GM10248 (cell line): ENCODE measurements at regions not wholly inside any gene's neighbourhood (a gene's known extent, or its start where the extent isn't known, plus 50 kb on each side); places are given as distances from the start of the nearest gene placed in this dataset.
"Not testable (repeated sequence)": the region's sequence is repeated elsewhere in the genome, so short reads cannot be mapped to it uniquely, and the experiment has no call there.

ENCODE experiments used
- CTCF ChIA-PET: fragments of 300-600 bp; sonication (Branson Sonifier 250); formaldehyde crosslinking; extraction: SDS; loops from one replicate; lab custom pipeline; 2021; ENCODE audit warnings: antibody characterized with exemption; lab: Yijun Ruan, JAX
- POLR2A ChIA-PET: fragments of 350-650 bp; sonication (Branson Sonifier 250); formaldehyde crosslinking; extraction: SDS; loops from one replicate; lab custom pipeline; 2020; ENCODE audit warnings: antibody characterized with exemption; lab: Yijun Ruan, JAX
- DNase-seq: peaks from one replicate; pipeline ENCODE4 v3.0.0; 2012; ENCODE audit errors: extremely low spot score
- CTCF ChIP-seq: IDR thresholded peaks from 2 replicates; pipeline ENCODE4 v1.5.1; 2012; ENCODE audit warnings: mild to moderate bottlenecking, low read depth; ENCODE audit errors: extremely low read depth, missing control alignments, control extremely low read depth

GRCh38 chr9:82911996-82912395, 150.9 kb downstream of the RASEF start:
- CTCF ChIA-PET = no interaction called here

DNA sequence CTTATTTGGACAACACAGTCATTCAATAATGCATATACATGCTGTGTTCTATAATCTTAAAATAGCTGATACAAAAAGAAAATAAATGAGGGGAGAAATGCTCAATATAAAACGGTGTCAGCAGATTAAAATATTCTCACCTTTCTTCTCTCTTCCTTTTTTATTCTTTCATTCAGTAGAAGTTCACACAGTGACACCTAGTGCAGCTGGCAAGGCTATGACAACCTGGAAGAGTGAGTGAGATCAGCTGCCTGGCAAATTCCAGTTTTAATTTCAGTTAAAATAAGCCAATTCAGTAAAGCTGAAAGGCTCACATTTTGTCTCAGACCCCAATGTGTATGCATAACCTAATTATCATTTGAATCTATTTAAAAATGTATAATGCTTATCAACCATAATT, 150.3 kb downstream of the RASEF start:
- CTCF ChIA-PET = no interaction called here
- POLR2A ChIA-PET = no interaction called here
- no peak for DNase-seq
- TF ChIP-seq CTCF = no peak

More at GRCh38 chr9:82911996-82912395, 150.9 kb downstream of the RASEF start:
- POLR2A ChIA-PET = no interaction called here
- no peak for TF ChIP-seq CTCF
- no peak for DNase-seq

DNA sequence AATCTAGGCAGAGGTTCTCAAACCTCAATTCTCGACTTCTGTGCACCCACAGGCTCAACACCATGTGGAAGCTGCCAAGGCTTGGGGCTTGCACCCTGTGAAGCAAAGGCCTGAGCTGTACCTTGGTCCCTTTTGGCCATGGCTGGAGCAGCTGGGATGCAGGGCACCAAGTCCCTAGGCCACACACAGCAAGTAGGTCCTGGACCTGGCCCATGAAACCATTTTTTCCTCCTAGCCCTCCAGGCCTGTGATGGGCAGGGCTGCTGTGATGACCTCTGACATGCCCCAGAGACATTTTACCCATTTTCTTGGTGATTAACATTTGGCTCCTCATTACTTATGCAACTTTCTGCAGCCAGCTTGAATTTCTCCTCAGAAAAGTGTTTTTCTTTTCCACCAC, 146.7 kb downstream of the RASEF start:
- CTCF ChIA-PET, DNase-seq, POLR2A ChIA-PET: not testable (repeated sequence)

GRCh38 chr9:82920154-82920553, 142.8 kb downstream of the RASEF start:
- ChIA-PET CTCF (no interaction called here), POLR2A (no interaction called here)
- TF ChIP-seq CTCF = no peak
- DNase-seq = no peak

GRCh38 chr9:82922686-82923085, 140.3 kb downstream of the RASEF start:
- no peak for DNase-seq
- POLR2A ChIA-PET = no interaction called here
- CTCF ChIA-PET = interaction anchor here (1.1 kb wide), 1 partner anchor 12 kb away, joined by 4 read pairs; no protein-coding TSS in a partner anchor
- TF ChIP-seq CTCF = no peak

DNA sequence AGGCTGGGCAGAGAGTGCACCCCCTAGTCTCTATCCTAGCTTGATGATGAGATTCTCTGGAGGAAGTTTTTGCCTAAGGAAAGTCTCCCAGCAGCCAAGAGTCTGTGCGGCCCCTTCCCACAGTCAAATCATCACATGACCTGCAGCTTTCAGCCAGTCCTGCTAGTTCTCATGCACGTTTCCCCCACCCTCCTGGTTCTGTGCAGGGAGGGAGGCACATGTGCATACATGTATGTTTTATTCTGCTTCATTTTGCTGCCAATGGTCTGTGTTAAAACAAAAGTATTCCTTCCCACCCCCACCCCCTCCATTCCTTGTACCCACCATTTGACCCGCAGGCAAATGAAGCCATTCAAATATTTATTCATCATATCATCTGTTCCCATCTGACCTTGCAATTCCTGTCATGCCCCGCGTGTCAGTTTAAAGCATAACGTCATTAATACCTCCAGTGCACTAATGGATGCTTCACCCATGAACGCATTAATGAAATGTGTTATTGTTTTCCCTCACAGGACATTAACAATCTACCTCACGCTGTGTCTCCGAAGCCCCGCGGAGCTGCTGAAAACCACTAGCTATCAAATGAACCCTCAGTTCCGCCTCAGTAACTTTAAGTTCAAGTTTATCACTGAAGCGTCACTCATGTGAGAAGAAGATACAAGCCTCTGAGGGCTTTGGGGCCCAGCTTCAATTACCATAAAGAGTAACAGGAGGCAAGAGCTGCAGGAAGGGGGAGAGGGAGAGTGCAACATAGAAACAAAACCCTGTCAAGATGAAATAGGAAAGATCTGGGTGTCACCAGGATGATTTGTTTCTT, 139.6 kb downstream of the RASEF start:
- CTCF ChIA-PET = no interaction called here

More for the DNA sequence above, 139.6 kb downstream of the RASEF start:
- DNase-seq = no peak
- TF ChIP-seq CTCF = no peak
- POLR2A ChIA-PET = no interaction called here
